Lung (tissue), 11 donors: ENCODE measurements at regions not wholly inside any gene's neighbourhood (a gene's known extent, or its start where the extent isn't known, plus 50 kb on each side); places are given as distances from the start of the nearest gene placed in this dataset.
"Not testable (repeated sequence)": the region's sequence is repeated elsewhere in the genome, so short reads cannot be mapped to it uniquely, and the experiment has no call there.

ENCODE experiments used
- ATAC-seq: fragments of 200-7000 bp; cut with Tn5 transposase; one replicate; pipeline ENCODE4 v1.9.1; 2020; ENCODE audit warnings: moderate number of reproducible peaks; ENCODE audit not compliant: insufficient read depth, low FRiP score
- DNase-seq, 3 donors: peaks; one replicate each; pipeline ENCODE4 v3.0.0-alpha.2; 2013 to 2017
- H3K27ac ChIP-seq, 2 donors: one replicate each; pipeline ENCODE4 v1.5.1; 2013; ENCODE audit warnings: mild to moderate bottlenecking in 2 of 2, moderate library complexity in 2 of 2, control low read depth in 1 of 2, inconsistent platforms in 1 of 2, low read depth in 1 of 2, low read length in 1 of 2
- H3K27me3 ChIP-seq, 3 donors: one replicate each; pipeline ENCODE4 v1.5.1; 2013; ENCODE audit warnings: low read length in 2 of 3; ENCODE audit not compliant: control insufficient read depth in 3 of 3, insufficient read depth in 3 of 3
- H3K36me3 ChIP-seq, 4 donors: one replicate each; pipeline ENCODE4 v1.5.1; 2013; ENCODE audit warnings: low read length in 4 of 4, mild to moderate bottlenecking in 1 of 4, moderate library complexity in 1 of 4; ENCODE audit not compliant: control insufficient read depth in 4 of 4, insufficient read depth in 4 of 4
- H3K4me1 ChIP-seq, 5 donors: one replicate each; pipeline ENCODE4 v1.5.1; 2013; ENCODE audit warnings: low read length in 5 of 5, mild to moderate bottlenecking in 2 of 5, moderate library complexity in 1 of 5; ENCODE audit not compliant: control insufficient read depth in 5 of 5, insufficient read depth in 5 of 5
- H3K4me3 ChIP-seq: one replicate; pipeline ENCODE4 v1.5.1; 2013; ENCODE audit warnings: mild to moderate bottlenecking, control low read depth, moderate library complexity
- H3K9ac ChIP-seq, 2 donors: one replicate each; pipeline ENCODE4 v1.5.1; 2013; ENCODE audit warnings: low read length in 2 of 2, control low read depth in 1 of 2; ENCODE audit not compliant: insufficient read depth in 1 of 2
- H3K9me3 ChIP-seq, 4 donors: one replicate each; pipeline ENCODE4 v1.5.1; 2013; ENCODE audit warnings: low read length in 3 of 4, mild to moderate bottlenecking in 1 of 4, moderate library complexity in 1 of 4; ENCODE audit not compliant: control insufficient read depth in 4 of 4, insufficient read depth in 3 of 4
- WGBS, 2 donors: extraction: QIAGEN DNeasy Blood & Tissue Kit; methylation state at CpG; one replicate each; pipeline ENCODE4 v1.1.7; 2013; 5-methylcytosine and 5-hydroxymethylcytosine counted together
- TF ChIP-seq, protein P1 (sequence below): IDR thresholded peaks from 2 replicates; pipeline ENCODE4 v1.5.1; 2012; ENCODE audit warnings: mild to moderate bottlenecking; ENCODE audit errors: control extremely low read depth, extremely low read depth
- donor health status: control.
- donor health status: control.
- donor health status: Bipolar disorder and iron deficiency.
- donor health status: healthy.
- donor health status: DM: yes; HTN: yes; CAD: no.

DNA sequence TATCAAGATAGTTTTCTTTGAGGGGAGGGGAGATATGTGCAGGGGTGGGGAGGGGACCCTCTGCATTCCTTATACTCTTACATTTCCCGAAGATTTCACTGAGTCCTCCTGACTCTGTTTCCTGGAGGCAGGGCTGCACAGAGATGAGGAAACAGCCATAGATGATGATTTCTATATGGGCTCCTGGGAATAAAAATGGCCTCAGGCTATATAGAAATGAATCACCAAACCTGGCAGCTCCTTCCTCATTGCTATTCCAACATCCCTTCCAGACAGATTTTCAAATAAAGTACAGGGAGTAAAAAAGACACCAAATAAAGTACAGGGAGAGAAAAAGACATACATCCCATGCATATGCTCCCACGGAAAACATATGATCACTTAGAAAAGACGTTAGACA, 474.8 kb upstream of the RAB6C start:
- 78 to 87% methylated on average over 3 of the region's 3 CpGs for WGBS, 2 donors
- DNase-seq (no peak), ATAC-seq (no peak)
- H3K27me3 ChIP-seq, result no peaks in the 10 kb centered on the region
- no peaks in the 10 kb centered on the region for H3K9me3 ChIP-seq
- no peaks in the 10 kb centered on the region for H3K4me1 ChIP-seq
- no peaks in the 10 kb centered on the region for H3K36me3 ChIP-seq
- TF ChIP-seq, protein P1, sequence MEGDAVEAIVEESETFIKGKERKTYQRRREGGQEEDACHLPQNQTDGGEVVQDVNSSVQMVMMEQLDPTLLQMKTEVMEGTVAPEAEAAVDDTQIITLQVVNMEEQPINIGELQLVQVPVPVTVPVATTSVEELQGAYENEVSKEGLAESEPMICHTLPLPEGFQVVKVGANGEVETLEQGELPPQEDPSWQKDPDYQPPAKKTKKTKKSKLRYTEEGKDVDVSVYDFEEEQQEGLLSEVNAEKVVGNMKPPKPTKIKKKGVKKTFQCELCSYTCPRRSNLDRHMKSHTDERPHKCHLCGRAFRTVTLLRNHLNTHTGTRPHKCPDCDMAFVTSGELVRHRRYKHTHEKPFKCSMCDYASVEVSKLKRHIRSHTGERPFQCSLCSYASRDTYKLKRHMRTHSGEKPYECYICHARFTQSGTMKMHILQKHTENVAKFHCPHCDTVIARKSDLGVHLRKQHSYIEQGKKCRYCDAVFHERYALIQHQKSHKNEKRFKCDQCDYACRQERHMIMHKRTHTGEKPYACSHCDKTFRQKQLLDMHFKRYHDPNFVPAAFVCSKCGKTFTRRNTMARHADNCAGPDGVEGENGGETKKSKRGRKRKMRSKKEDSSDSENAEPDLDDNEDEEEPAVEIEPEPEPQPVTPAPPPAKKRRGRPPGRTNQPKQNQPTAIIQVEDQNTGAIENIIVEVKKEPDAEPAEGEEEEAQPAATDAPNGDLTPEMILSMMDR, result no peak
- no peak overlapping the region for H3K9ac ChIP-seq
- no peak overlapping the region for H3K27ac ChIP-seq
- no peak overlapping the region for H3K4me3 ChIP-seq

DNA sequence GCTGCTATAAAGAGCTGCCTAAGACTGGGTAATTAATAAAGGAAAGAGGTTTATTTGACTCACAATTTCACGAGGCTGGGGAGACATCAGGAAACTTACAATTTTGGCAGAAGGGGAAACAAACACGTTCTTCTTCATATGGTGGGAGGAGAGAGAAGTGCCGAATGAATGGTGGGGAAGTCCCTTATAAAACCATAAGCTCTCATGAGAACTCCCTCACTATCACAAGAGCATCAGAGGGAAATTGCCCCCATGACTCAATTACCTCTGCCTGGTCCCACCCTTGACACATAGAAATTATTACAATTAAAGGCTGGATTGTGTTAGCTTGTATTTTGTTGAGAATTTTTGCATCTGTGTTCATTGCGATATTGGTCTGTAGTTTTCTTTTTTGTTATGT, 460.5 kb upstream of the RAB6C start:
- H3K9ac ChIP-seq, result no peak overlapping the region
- no peaks in the 10 kb centered on the region for H3K36me3 ChIP-seq
- H3K27ac ChIP-seq, result no peak overlapping the region
- H3K9me3 ChIP-seq, result peaks cover 0 to 8% (median 2%) of the 10 kb centered on the region in 4 donors
- 65 to 74% methylated on average over 4 of the region's 4 CpGs for WGBS, 2 donors
- ATAC-seq (no peak), DNase-seq (no peak)
- no peak overlapping the region for H3K4me3 ChIP-seq
- no peaks in the 10 kb centered on the region for H3K4me1 ChIP-seq
- no peaks in the 10 kb centered on the region for H3K27me3 ChIP-seq
- TF ChIP-seq, protein P1, result no peak

DNA sequence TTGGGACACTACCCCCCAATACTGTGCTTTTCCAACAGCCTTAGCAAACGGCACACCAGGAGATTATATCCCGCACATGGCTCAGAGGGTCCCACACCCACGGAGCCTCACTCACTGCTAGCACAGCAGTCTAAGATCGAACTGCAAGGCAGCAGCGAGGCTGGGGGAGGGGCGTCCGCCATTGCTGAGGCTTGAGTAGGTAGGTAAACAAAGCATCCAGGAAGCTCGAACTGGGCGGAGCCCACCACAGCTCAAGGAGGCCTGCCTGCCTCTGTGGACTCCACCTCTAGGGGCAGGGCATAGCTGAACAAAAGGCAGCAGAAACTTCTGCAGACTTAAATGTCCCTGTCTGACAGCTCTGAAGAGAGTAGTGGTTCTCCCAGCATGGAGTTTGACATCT, 447.3 kb upstream of the RAB6C start:
- H3K27ac ChIP-seq, H3K9ac ChIP-seq, H3K36me3 ChIP-seq, ATAC-seq, DNase-seq, H3K4me1 ChIP-seq, H3K4me3 ChIP-seq, H3K27me3 ChIP-seq, H3K9me3 ChIP-seq: not testable (repeated sequence)
- WGBS, 2 donors, result 93% methylated on average over 9 of the region's 9 CpGs

DNA sequence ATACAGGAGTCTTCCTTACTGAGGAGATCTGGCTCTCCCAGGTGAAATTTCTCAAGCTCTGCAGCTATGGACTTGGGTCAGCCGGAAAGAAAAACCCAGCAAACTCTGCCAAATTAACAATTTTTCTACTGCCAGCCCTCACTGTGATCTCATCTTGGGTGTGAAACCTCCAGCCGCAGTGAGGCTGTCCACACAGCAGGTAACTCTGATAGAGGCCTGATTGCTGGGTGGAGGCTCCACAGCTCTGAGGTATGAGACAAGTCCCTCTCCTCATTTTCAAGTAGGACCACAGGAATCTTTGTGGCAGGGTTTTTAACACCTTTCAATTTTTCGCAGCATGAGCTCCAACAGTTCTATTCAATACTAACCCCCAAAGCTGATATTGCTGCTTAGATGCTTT, 430.6 kb upstream of the RAB6C start:
- H3K9ac ChIP-seq, result no peak overlapping the region
- WGBS, 2 donors, result 71 to 77% methylated on average over 3 of the region's 3 CpGs
- ATAC-seq (no peak), DNase-seq (no peak)
- peaks cover 0 to 14% (median 0%) of the 10 kb centered on the region in 5 donors for H3K4me1 ChIP-seq
- H3K36me3 ChIP-seq, result no peaks in the 10 kb centered on the region
- no peaks in the 10 kb centered on the region for H3K27me3 ChIP-seq
- no peak overlapping the region for H3K4me3 ChIP-seq
- H3K9me3 ChIP-seq, result peaks cover 0 to 5% (median 0%) of the 10 kb centered on the region in 4 donors
- TF ChIP-seq, protein P1, result no peak
- H3K27ac ChIP-seq, result no peak overlapping the region
